Ascending aorta (tissue), 2 donors: ENCODE measurements at regions not wholly inside any gene's neighbourhood (a gene's known extent, or its start where the extent isn't known, plus 50 kb on each side); places are given as distances from the start of the nearest gene placed in this dataset.

ENCODE experiments used
- DNase-seq, 2 donors: peaks; one replicate each; pipeline ENCODE4 v3.0.0-alpha.2; 2019; ENCODE audit warnings: low spot score in 2 of 2
- H3K27ac ChIP-seq, 2 donors: fragments of 200-600 bp; sonication (generic); one replicate each; pipeline ENCODE4 v1.5.1; 2016 to 2017; ENCODE audit warnings: mild to moderate bottlenecking in 1 of 2
- H3K27me3 ChIP-seq: fragments of 200-600 bp; sonication (generic); one replicate; pipeline ENCODE4 v1.5.1; 2017
- H3K36me3 ChIP-seq, 2 donors: fragments of 200-600 bp; sonication (generic); one replicate each; pipeline ENCODE4 v1.5.1; 2016
- H3K4me1 ChIP-seq, 2 donors: fragments of 200-600 bp; sonication (generic); one replicate each; pipeline ENCODE4 v1.5.1; 2016 to 2017; ENCODE audit warnings: mild to moderate bottlenecking in 1 of 2
- H3K4me3 ChIP-seq, 2 donors: fragments of 200-600 bp; sonication (generic); one replicate each; pipeline ENCODE4 v1.5.1; 2016 to 2017; ENCODE audit warnings: mild to moderate bottlenecking in 1 of 2
- H3K9me3 ChIP-seq, 2 donors: fragments of 200-600 bp; sonication (generic); one replicate each; pipeline ENCODE4 v1.5.1; 2016
- CTCF ChIP-seq, 3 experiments: fragments of 200-600 bp in 2 of 3; fragments of 450-650 bp in 1 of 3; sonication (generic) in 2 of 3; IDR thresholded peaks; one replicate each; pipeline ENCODE4 v1.5.1; 2016 to 2019; ENCODE audit warnings: antibody characterized with exemption in 3 of 3, mild to moderate bottlenecking in 1 of 3, moderate library complexity in 1 of 3
- intact Hi-C: fragments of 100-400 bp; cut with DNase I; formaldehyde crosslinking; loops from one replicate; pipeline ENCODE4 v1.15.1; 2023

- DNase-seq: no peak
- Histone ChIP-seq H3K4me1 (no peaks in the 10 kb centered on the region), H3K4me3 (no peak overlapping the region), H3K9me3 (no peaks in the 10 kb centered on the region), H3K27ac (no peak overlapping the region), H3K27me3 (no peaks in the 10 kb centered on the region), H3K36me3 (no peaks in the 10 kb centered on the region)
- intact Hi-C loops: no loop called here
- no peak for TF ChIP-seq CTCF (IDR thresholded peaks at IDR 0.05)
Observed at GRCh38 chr6:71433441-71433840, 144.8 kb downstream of the OGFRL1 start.

- intact Hi-C loops: no loop called here
- no peak for DNase-seq
- Histone ChIP-seq H3K27me3 (no peaks in the 10 kb centered on the region), H3K36me3 (no peaks in the 10 kb centered on the region), H3K27ac (no peak overlapping the region), H3K4me1 (peaks cover 0 to 3% of the 10 kb centered on the region in 2 donors), H3K4me3 (no peak overlapping the region), H3K9me3 (no peaks in the 10 kb centered on the region)
- TF ChIP-seq CTCF (IDR thresholded peaks at IDR 0.05): no peak
Observed at GRCh38 chr6:71444222-71444621, 155.6 kb downstream of the OGFRL1 start.

GRCh38 chr6:71446057-71446456 lies 157.4 kb downstream of the OGFRL1 start:
- no peak for DNase-seq
- Histone ChIP-seq H3K9me3 (no peaks in the 10 kb centered on the region), H3K4me3 (no peak overlapping the region), H3K27me3 (no peaks in the 10 kb centered on the region), H3K27ac (no peak overlapping the region), H3K36me3 (no peaks in the 10 kb centered on the region), H3K4me1 (peaks cover 0 to 3% of the 10 kb centered on the region in 2 donors)
- intact Hi-C loops: no loop called here
- no peak for TF ChIP-seq CTCF (IDR thresholded peaks at IDR 0.05)

GRCh38 chr6:71446470-71446869 lies 157.9 kb downstream of the OGFRL1 start:
- Histone ChIP-seq H3K4me1 (peaks cover 0 to 3% of the 10 kb centered on the region in 2 donors), H3K4me3 (no peak overlapping the region), H3K27me3 (no peaks in the 10 kb centered on the region), H3K9me3 (no peaks in the 10 kb centered on the region), H3K36me3 (no peaks in the 10 kb centered on the region), H3K27ac (no peak overlapping the region)
- intact Hi-C loops: no loop called here
- no peak for TF ChIP-seq CTCF (IDR thresholded peaks at IDR 0.05)
- DNase-seq: no peak

- H3K27ac ChIP-seq: no peak overlapping the region
- H3K4me1 ChIP-seq: no peaks in the 10 kb centered on the region
- no peaks in the 10 kb centered on the region for H3K9me3 ChIP-seq
- no peaks in the 10 kb centered on the region for H3K27me3 ChIP-seq
- H3K36me3 ChIP-seq: no peaks in the 10 kb centered on the region
- no peak overlapping the region for H3K4me3 ChIP-seq
- intact Hi-C loops: no loop called here
- DNase-seq: no peak
- TF ChIP-seq CTCF (IDR thresholded peaks at IDR 0.05): no peak
Observed at GRCh38 chr6:71452697-71453370, 164.2 kb downstream of the OGFRL1 start.

GRCh38 chr6:71453371-71453706 lies 164.7 kb downstream of the OGFRL1 start:
- Histone ChIP-seq H3K27me3 (no peaks in the 10 kb centered on the region), H3K36me3 (no peaks in the 10 kb centered on the region), H3K4me1 (no peaks in the 10 kb centered on the region), H3K9me3 (no peaks in the 10 kb centered on the region), H3K27ac (no peak overlapping the region), H3K4me3 (no peak overlapping the region)
- TF ChIP-seq CTCF (IDR thresholded peaks at IDR 0.05): no peak
- DNase-seq: no peak
- intact Hi-C loops: no loop called here
